Myocyte (in vitro differentiated cells): ENCODE measurements at regions not wholly inside any gene's neighbourhood (a gene's known extent, or its start where the extent isn't known, plus 50 kb on each side); places are given as distances from the start of the nearest gene placed in this dataset.

Experiments
- DNase-seq: peaks from one replicate; pipeline ENCODE4 v3.0.0-alpha.2; 2012; ENCODE audit warnings: low read depth

GRCh38 chr6:111957623-111958315 lies 84.5 kb upstream of the FYN start:
- no peak for DNase-seq

GRCh38 chr6:111958534-111958933 lies 85.3 kb upstream of the FYN start:
- DNase-seq = no peak

- no peak for DNase-seq
These were observed 86.5 kb upstream of the FYN start for GRCh38 chr6:111959766-111960165.

GRCh38 chr6:111967131-111967530 lies 86.8 kb upstream of the CCN6 start:
- DNase-seq = no peak

GRCh38 chr6:111970426-111970825 lies 83.5 kb upstream of the CCN6 start:
- no peak for DNase-seq

GRCh38 chr6:111971181-111971841 lies 82.6 kb upstream of the CCN6 start:
- DNase-seq = no peak

GRCh38 chr6:111971866-111972532 lies 81.9 kb upstream of the CCN6 start:
- DNase-seq = peak; percentile 50

GRCh38 chr6:111972745-111973117 lies 81.2 kb upstream of the CCN6 start:
- peak; percentile 58 for DNase-seq

- peak; percentile 80 for DNase-seq
These were observed 80.7 kb upstream of the CCN6 start for GRCh38 chr6:111973118-111973761.

- no peak for DNase-seq
These were observed 79.8 kb upstream of the CCN6 start for GRCh38 chr6:111973927-111974639.

- DNase-seq = no peak
These were observed 78.4 kb upstream of the CCN6 start for GRCh38 chr6:111975466-111975865.

- no peak for DNase-seq
These were observed 77.8 kb upstream of the CCN6 start for GRCh38 chr6:111976139-111976538.

- peak; percentile 78 for DNase-seq
These were observed 75.3 kb upstream of the CCN6 start for GRCh38 chr6:111978532-111979149.

GRCh38 chr6:111979633-111980032 lies 74.3 kb upstream of the CCN6 start:
- DNase-seq = no peak

GRCh38 chr6:111980143-111980542 lies 73.8 kb upstream of the CCN6 start:
- DNase-seq = peak; percentile 82

GRCh38 chr6:111980971-111981840 lies 72.7 kb upstream of the CCN6 start:
- DNase-seq = peak; percentile 62

GRCh38 chr6:111982681-111983080 lies 71.2 kb upstream of the CCN6 start:
- no peak for DNase-seq

- DNase-seq = no peak
These were observed 70.7 kb upstream of the CCN6 start for GRCh38 chr6:111983193-111983592.

GRCh38 chr6:111984081-111984480 lies 69.8 kb upstream of the CCN6 start:
- no peak for DNase-seq
